B cell (primary cell): ENCODE measurements at regions not wholly inside any gene's neighbourhood (a gene's known extent, or its start where the extent isn't known, plus 50 kb on each side); places are given as distances from the start of the nearest gene placed in this dataset.

Experiments
- ATAC-seq: fragments of 200-7000 bp; cut with Tn5 transposase; one replicate; pipeline ENCODE4 v1.10.0; 2021; ENCODE audit warnings: low read depth, mild to moderate bottlenecking, moderate number of reproducible peaks, moderate library complexity
- CTCF ChIA-PET: fragments of 350-600 bp; sonication (Branson Sonifier 250); formaldehyde crosslinking; loops from one replicate; lab custom pipeline; 2021; ENCODE audit warnings: antibody characterized with exemption, inconsistent platforms; lab: Charles Lee
- POLR2A ChIA-PET: fragments of 350-600 bp; sonication (Branson Sonifier 250); formaldehyde crosslinking; loops from one replicate; lab custom pipeline; 2021; ENCODE audit warnings: antibody characterized with exemption; lab: Charles Lee
- DNase-seq: peaks from one replicate; pipeline ENCODE4 v3.0.0; 2013
- H2AFZ ChIP-seq: 2 replicates; pipeline ENCODE4 v1.6.1; 2012; ENCODE audit warnings: mild to moderate bottlenecking, low read depth, low read length; ENCODE audit not compliant: insufficient read depth, poor library complexity, severe bottlenecking
- H3K27ac ChIP-seq, 2 donors: 1 replicate in 1 of 2; 2 replicates in 1 of 2; pipeline ENCODE4 v1.5.1; 2012 to 2013; ENCODE audit warnings: low read length in 2 of 2, mild to moderate bottlenecking in 2 of 2, moderate library complexity in 1 of 2
- H3K27me3 ChIP-seq, 4 experiments: fragments of 200-600 bp in 1 of 4; sonication (generic) in 1 of 4; replicated peaks in 1 of 4; 1 replicate in 2 of 4; 2 replicates in 2 of 4; pipeline versions ENCODE4 v1.6.1 to v1.7.0; 2013 to 2016; ENCODE audit warnings: low read length in 3 of 4, mild to moderate bottlenecking in 2 of 4, mixed read lengths in 1 of 4, moderate library complexity in 1 of 4; ENCODE audit not compliant: insufficient read depth in 4 of 4, control insufficient read depth in 3 of 4; ENCODE audit errors: control extremely low read depth in 1 of 4
- H3K36me3 ChIP-seq, 2 experiments: replicated peaks in 1 of 2; 1 replicate in 1 of 2; 2 replicates in 1 of 2; pipeline versions ENCODE4 v1.6.1 to v1.7.1; 2013; ENCODE audit warnings: low read length in 1 of 2; ENCODE audit not compliant: insufficient read depth in 2 of 2, control insufficient read depth in 1 of 2; ENCODE audit errors: control extremely low read depth in 1 of 2, extremely low read depth in 1 of 2
- H3K4me1 ChIP-seq, 2 donors: fragments of 200-600 bp in 1 of 2; sonication (generic) in 1 of 2; 1 replicate in 1 of 2; 2 replicates in 1 of 2; pipeline versions ENCODE4 v1.5.1 to v1.6.1; 2013 to 2017; ENCODE audit warnings: low read length in 2 of 2; ENCODE audit not compliant: control insufficient read depth in 2 of 2, insufficient read depth in 2 of 2
- H3K4me2 ChIP-seq: replicated peaks from 2 replicates; pipeline ENCODE3; 2012; ENCODE audit warnings: mild to moderate bottlenecking, low read depth, low read length; ENCODE audit not compliant: poor library complexity, severe bottlenecking
- H3K4me3 ChIP-seq, 5 experiments: fragments of 200-600 bp in 1 of 5; sonication (generic) in 1 of 5; 1 replicate in 3 of 5; 2 replicates in 2 of 5; pipeline versions ENCODE4 v1.5.1 to v1.7.0; 2011 to 2016; ENCODE audit warnings: low read length in 4 of 5, mild to moderate bottlenecking in 4 of 5, low read depth in 2 of 5, control low read depth in 1 of 5, moderate library complexity in 1 of 5; ENCODE audit not compliant: insufficient read depth in 1 of 5; ENCODE audit errors: control extremely low read depth in 1 of 5, extremely low read depth in 1 of 5
- H3K79me2 ChIP-seq: fragments of 200-600 bp; sonication (generic); one replicate; pipeline ENCODE4 v1.6.0; 2016; ENCODE audit warnings: low read length; ENCODE audit not compliant: control insufficient read depth, insufficient read depth
- H3K9ac ChIP-seq: fragments of 200-600 bp; sonication (generic); 2 replicates; pipeline ENCODE4 v1.6.1; 2017; ENCODE audit warnings: mild to moderate bottlenecking, low read length, moderate library complexity
- H3K9me3 ChIP-seq, 3 donors: one replicate each; pipeline versions ENCODE4 v1.6.1 to v1.7.1; 2013; ENCODE audit warnings: low read length in 2 of 3; ENCODE audit not compliant: control insufficient read depth in 2 of 3, insufficient read depth in 1 of 3; ENCODE audit errors: control extremely low read depth in 1 of 3
- H4K20me1 ChIP-seq: 2 replicates; pipeline ENCODE4 v1.6.0; 2012; ENCODE audit warnings: mild to moderate bottlenecking, low read length; ENCODE audit not compliant: insufficient read depth, control insufficient read depth, poor library complexity, severe bottlenecking
- H3K27ac Mint-ChIP-seq: one replicate; pipeline ENCODE4 v1.8.0; 2021; ENCODE audit warnings: mixed read lengths
- H3K27me3 Mint-ChIP-seq: one replicate; pipeline ENCODE4 v1.8.0; 2021; ENCODE audit warnings: mixed read lengths
- H3K4me1 Mint-ChIP-seq: one replicate; pipeline ENCODE4 v1.8.0; 2021; ENCODE audit warnings: mixed read lengths
- H3K4me3 Mint-ChIP-seq: one replicate; pipeline ENCODE4 v1.8.0; 2021; ENCODE audit warnings: mixed read lengths
- H3K9me3 Mint-ChIP-seq: one replicate; pipeline ENCODE4 v1.8.0; 2022; ENCODE audit warnings: mixed read lengths; ENCODE audit not compliant: insufficient read depth
- CTCF ChIP-seq: fragments of 200-600 bp; IDR thresholded peaks from one replicate; pipeline ENCODE4 v1.8.0; 2022; ENCODE audit warnings: antibody characterized with exemption, mild to moderate bottlenecking
- EZH2 ChIP-seq: IDR thresholded peaks from 2 replicates; pipeline ENCODE4 v1.6.1; 2012; ENCODE audit warnings: borderline replicate concordance, low read depth, mild to moderate bottlenecking, moderate library complexity, low read length; ENCODE audit not compliant: insufficient read depth, poor library complexity, severe bottlenecking
- WGBS: methylation state at CpG from one replicate; pipeline ENCODE4 v1.1.5; 2013; ENCODE audit warnings: missing lambda C conversion rate; ENCODE audit not compliant: insufficient coverage; 5-methylcytosine and 5-hydroxymethylcytosine counted together
- intact Hi-C: fragments of 100-400 bp; cut with micrococcal nuclease; formaldehyde crosslinking; loops from one replicate; pipeline ENCODE4 v1.10.0; 2022

- H3K27me3 Mint-ChIP-seq = no peaks in the 10 kb centered on the region
- Histone ChIP-seq H3K79me2 (no peaks in the 10 kb centered on the region), H3K36me3 (no peaks in the 10 kb centered on the region), H4K20me1 (no peaks in the 10 kb centered on the region), H3K4me1 (no peaks in the 10 kb centered on the region), H3K4me3 (no peak overlapping the region), H2AFZ (no peak overlapping the region), H3K9ac (no peak overlapping the region), H3K27ac (no peak overlapping the region), H3K9me3 (no peaks in the 10 kb centered on the region), H3K27me3 (no peaks in the 10 kb centered on the region), H3K4me2 (no peak overlapping the region)
- 67% methylated on average over 1 of the region's 4 CpGs for WGBS
- H3K9me3 Mint-ChIP-seq = no peaks in the 10 kb centered on the region
- intact Hi-C loops = no loop called here
- POLR2A ChIA-PET = no interaction called here
- CTCF ChIA-PET = no interaction called here
- no peak overlapping the region for H3K27ac Mint-ChIP-seq
- H3K4me1 Mint-ChIP-seq = no peaks in the 10 kb centered on the region
- TF ChIP-seq CTCF (no peak), EZH2 (no peak)
- no peak overlapping the region for H3K4me3 Mint-ChIP-seq
- DNase-seq (no peak), ATAC-seq (no peak)
Measured at GRCh38 chr20:39376788-39377187, 414.6 kb downstream of the DHX35 start.

GRCh38 chr20:39364320-39364719 is 402.2 kb downstream of the DHX35 start:
- ChIA-PET POLR2A (no interaction called here), CTCF (no interaction called here)
- Histone ChIP-seq H3K36me3 (no peaks in the 10 kb centered on the region), H4K20me1 (no peaks in the 10 kb centered on the region), H2AFZ (no peak overlapping the region), H3K9me3 (peaks cover 0 to 3% (median 0%) of the 10 kb centered on the region in 3 donors), H3K79me2 (no peaks in the 10 kb centered on the region), H3K27me3 (no peaks in the 10 kb centered on the region), H3K4me2 (no peak overlapping the region), H3K27ac (no peak overlapping the region), H3K9ac (no peak overlapping the region), H3K4me3 (no peak overlapping the region), H3K4me1 (no peaks in the 10 kb centered on the region)
- WGBS = 63% methylated on average over 1 of the region's 2 CpGs
- no peaks in the 10 kb centered on the region for H3K9me3 Mint-ChIP-seq
- no peak overlapping the region for H3K4me3 Mint-ChIP-seq
- DNase-seq (no peak), ATAC-seq (no peak)
- peaks cover 6% of the 10 kb centered on the region for H3K4me1 Mint-ChIP-seq
- no peak for TF ChIP-seq EZH2
- TF ChIP-seq CTCF = no peak
- H3K27me3 Mint-ChIP-seq = peaks cover 7% of the 10 kb centered on the region
- H3K27ac Mint-ChIP-seq = no peak overlapping the region
- intact Hi-C loops = no loop called here
